Anterior cingulate cortex (tissue), 58 donors: ENCODE measurements at regions not wholly inside any gene's neighbourhood (a gene's known extent, or its start where the extent isn't known, plus 50 kb on each side); places are given as distances from the start of the nearest gene placed in this dataset.
A peak's percentile ranks its signal among the peaks of the same experiment; 100 is the strongest.
"Not testable (repeated sequence)": the region's sequence is repeated elsewhere in the genome, so short reads cannot be mapped to it uniquely, and the experiment has no call there.

Experiments used
- DNase-seq, 58 donors: peaks; one replicate each; lab custom pipeline; 2025; lab: John Stamatoyannopoulos, UW

GRCh38 chr6:113006494-113006893 lies 659.4 kb downstream of the RFPL4B start:
- DNase-seq: no peak

GRCh38 chr6:113009682-113010081 lies 662.6 kb downstream of the RFPL4B start:
- DNase-seq: no peak

- no peak for DNase-seq
Observed at GRCh38 chr6:113010196-113010989, 663.3 kb downstream of the RFPL4B start.

GRCh38 chr6:113011389-113011788 lies 664.3 kb downstream of the RFPL4B start:
- DNase-seq: no peak

GRCh38 chr6:113011801-113012200 lies 664.7 kb downstream of the RFPL4B start:
- DNase-seq: no peak

GRCh38 chr6:113015249-113015648 lies 668.1 kb downstream of the RFPL4B start:
- DNase-seq: no peak

- no peak for DNase-seq
Observed at GRCh38 chr6:113017353-113017752, 670.2 kb downstream of the RFPL4B start.

GRCh38 chr6:113018351-113019151 lies 671.4 kb downstream of the RFPL4B start:
- peak in 11 of 58 donors; percentile 1 to 29 (median 6) for DNase-seq

GRCh38 chr6:113019176-113019575 lies 672.0 kb downstream of the RFPL4B start:
- no peak for DNase-seq

- DNase-seq: no peak
Observed at GRCh38 chr6:113027780-113028179, 680.6 kb downstream of the RFPL4B start.

- not testable (repeated sequence) for DNase-seq
Observed at GRCh38 chr6:113029161-113029560, 682.0 kb downstream of the RFPL4B start.

- DNase-seq: peak in 1 of 58 donors; percentile 6
Observed at GRCh38 chr6:113031591-113032238, 684.6 kb downstream of the RFPL4B start.

GRCh38 chr6:113039005-113039404 lies 691.9 kb downstream of the RFPL4B start:
- DNase-seq: no peak

GRCh38 chr6:113047148-113047547 lies 700.0 kb downstream of the RFPL4B start:
- no peak for DNase-seq

- DNase-seq: no peak
Observed at GRCh38 chr6:113047932-113048331, 700.8 kb downstream of the RFPL4B start.

GRCh38 chr6:113048741-113049140 lies 701.6 kb downstream of the RFPL4B start:
- DNase-seq: no peak

- no peak for DNase-seq
Observed at GRCh38 chr6:113049190-113049589, 702.1 kb downstream of the RFPL4B start.

- no peak for DNase-seq
Observed at GRCh38 chr6:113050010-113050858, 703.1 kb downstream of the RFPL4B start.

GRCh38 chr6:113050979-113051378 lies 703.8 kb downstream of the RFPL4B start:
- DNase-seq: no peak

GRCh38 chr6:113052506-113052905 lies 705.4 kb downstream of the RFPL4B start:
- DNase-seq: no peak
